AG04450 (cell line): ENCODE measurements at regions not wholly inside any gene's neighbourhood (a gene's known extent, or its start where the extent isn't known, plus 50 kb on each side); places are given as distances from the start of the nearest gene placed in this dataset.

Source experiments
- CTCF ChIA-PET: fragments of 300-600, 350-600 bp; formaldehyde crosslinking; extraction: SDS; loops from one replicate; lab custom pipeline; 2022; ENCODE audit warnings: antibody characterized with exemption, inconsistent platforms; lab: Charles Lee
- POLR2A ChIA-PET: fragments of 350-600 bp; formaldehyde crosslinking; extraction: SDS; loops from one replicate; lab custom pipeline; 2021; ENCODE audit warnings: antibody characterized with exemption, inconsistent platforms; lab: Yijun Ruan, JAX
- DNase-seq: peaks from one replicate; pipeline ENCODE4 v3.0.0-alpha.2; 2011; ENCODE audit warnings: low read depth, low spot score
- H3K27ac ChIP-seq: one replicate; pipeline ENCODE4 v1.5.1; 2012; ENCODE audit warnings: low read depth, low read length, control low read depth
- H3K27me3 ChIP-seq: one replicate; pipeline ENCODE4 v1.6.0; 2012; ENCODE audit warnings: low read length; ENCODE audit not compliant: control insufficient read depth, insufficient read depth
- H3K4me3 ChIP-seq: 2 replicates; pipeline ENCODE4 v1.5.1; 2011; ENCODE audit warnings: mild to moderate bottlenecking, low read depth, low read length, control low read depth
- H3K9me3 ChIP-seq: 2 replicates; pipeline ENCODE4 v1.5.1; 2012; ENCODE audit warnings: low read length; ENCODE audit not compliant: control insufficient read depth, insufficient read depth
- TF ChIP-seq, protein P1 (sequence below): IDR thresholded peaks from 2 replicates; pipeline ENCODE4 v1.5.1; 2011; ENCODE audit warnings: low read depth, low read length, control low read depth, inconsistent platforms

GRCh38 chr2:172287190-172287589 lies 140.2 kb upstream of the ITGA6 start:
- no peak overlapping the region for H3K4me3 ChIP-seq
- POLR2A ChIA-PET: no interaction called here
- TF ChIP-seq, protein P1, sequence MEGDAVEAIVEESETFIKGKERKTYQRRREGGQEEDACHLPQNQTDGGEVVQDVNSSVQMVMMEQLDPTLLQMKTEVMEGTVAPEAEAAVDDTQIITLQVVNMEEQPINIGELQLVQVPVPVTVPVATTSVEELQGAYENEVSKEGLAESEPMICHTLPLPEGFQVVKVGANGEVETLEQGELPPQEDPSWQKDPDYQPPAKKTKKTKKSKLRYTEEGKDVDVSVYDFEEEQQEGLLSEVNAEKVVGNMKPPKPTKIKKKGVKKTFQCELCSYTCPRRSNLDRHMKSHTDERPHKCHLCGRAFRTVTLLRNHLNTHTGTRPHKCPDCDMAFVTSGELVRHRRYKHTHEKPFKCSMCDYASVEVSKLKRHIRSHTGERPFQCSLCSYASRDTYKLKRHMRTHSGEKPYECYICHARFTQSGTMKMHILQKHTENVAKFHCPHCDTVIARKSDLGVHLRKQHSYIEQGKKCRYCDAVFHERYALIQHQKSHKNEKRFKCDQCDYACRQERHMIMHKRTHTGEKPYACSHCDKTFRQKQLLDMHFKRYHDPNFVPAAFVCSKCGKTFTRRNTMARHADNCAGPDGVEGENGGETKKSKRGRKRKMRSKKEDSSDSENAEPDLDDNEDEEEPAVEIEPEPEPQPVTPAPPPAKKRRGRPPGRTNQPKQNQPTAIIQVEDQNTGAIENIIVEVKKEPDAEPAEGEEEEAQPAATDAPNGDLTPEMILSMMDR: no peak
- no peak overlapping the region for H3K27ac ChIP-seq
- no peak for DNase-seq
- no peaks in the 10 kb centered on the region for H3K9me3 ChIP-seq
- no peaks in the 10 kb centered on the region for H3K27me3 ChIP-seq
- CTCF ChIA-PET: interaction anchor here (1.4 kb wide), 1 partner anchor 86 kb away, joined by 5 read pairs; no protein-coding TSS in a partner anchor

DNA sequence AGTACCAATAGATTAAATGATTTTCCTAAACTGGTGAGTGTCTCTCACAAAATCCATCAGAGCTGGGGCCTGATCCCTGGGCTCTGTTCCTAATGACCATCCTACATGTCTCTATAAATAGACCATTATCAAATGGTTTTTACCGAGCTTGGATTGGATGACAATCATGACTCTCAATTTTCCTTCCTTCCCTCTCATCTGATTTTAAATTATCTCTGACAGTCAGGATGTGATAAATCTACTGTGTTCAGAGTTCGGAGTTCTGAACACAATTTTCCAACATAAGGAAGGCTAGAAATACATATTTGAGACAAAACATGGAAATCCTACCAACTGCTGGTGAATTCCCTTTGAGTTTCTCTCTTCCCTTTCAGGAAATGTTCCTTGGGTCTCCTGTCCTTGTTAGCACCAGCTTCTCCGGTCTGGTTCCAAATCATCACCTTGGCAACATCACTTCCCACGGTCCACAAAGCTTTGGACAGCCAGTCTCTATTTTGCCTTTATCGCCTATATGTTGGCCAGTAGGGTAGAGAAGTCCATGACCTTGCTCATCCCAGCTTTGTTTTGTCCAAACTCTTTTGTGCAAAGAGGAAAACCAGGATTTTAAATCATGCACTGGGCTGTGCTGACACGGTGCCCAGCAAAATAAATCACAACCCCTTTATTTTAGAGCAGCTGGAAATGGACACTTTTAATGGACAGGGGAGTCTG lies 139.6 kb upstream of the ITGA6 start:
- Histone ChIP-seq H3K9me3 (no peaks in the 10 kb centered on the region), H3K4me3 (no peak overlapping the region), H3K27me3 (no peaks in the 10 kb centered on the region), H3K27ac (no peak overlapping the region)
- TF ChIP-seq, protein P1: no peak
- DNase-seq: no peak
- ChIA-PET POLR2A (no interaction called here), CTCF (interaction anchor here (0.5 to 1.4 kb wide), 2 partner anchors 9 to 87 kb away, joined by 3 to 5 read pairs; no protein-coding TSS in a partner anchor)

GRCh38 chr2:172288603-172289002 lies 138.8 kb upstream of the ITGA6 start:
- POLR2A ChIA-PET: no interaction called here
- H3K4me3 ChIP-seq: no peak overlapping the region
- TF ChIP-seq, protein P1: no peak
- DNase-seq: no peak
- no peaks in the 10 kb centered on the region for H3K9me3 ChIP-seq
- CTCF ChIA-PET: no interaction called here
- H3K27me3 ChIP-seq: no peaks in the 10 kb centered on the region
- H3K27ac ChIP-seq: no peak overlapping the region

DNA sequence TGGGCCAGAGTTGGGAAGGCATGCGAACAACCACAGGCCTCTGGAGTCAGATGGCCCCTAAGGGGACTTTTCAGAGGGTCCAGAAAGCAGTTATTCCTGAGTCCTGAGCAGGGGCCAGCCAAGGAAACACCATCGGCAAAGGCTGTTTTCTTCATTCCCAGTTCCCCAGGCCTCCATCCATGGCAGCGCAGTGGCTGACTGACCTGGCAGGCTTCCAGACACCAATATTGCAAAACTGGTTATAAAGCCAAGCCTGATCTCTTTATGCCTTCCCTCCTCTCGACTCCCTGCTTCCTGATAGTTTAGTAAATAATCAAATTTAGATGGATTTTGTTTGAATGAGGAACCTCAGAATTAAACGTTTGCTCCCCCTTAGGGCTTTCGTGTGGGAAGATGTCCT lies 133.4 kb upstream of the ITGA6 start:
- H3K27me3 ChIP-seq: no peaks in the 10 kb centered on the region
- no peaks in the 10 kb centered on the region for H3K9me3 ChIP-seq
- H3K27ac ChIP-seq: no peak overlapping the region
- DNase-seq: peak; percentile 32
- ChIA-PET CTCF (interaction anchor here (1.4 kb wide), 1 partner anchor 167 kb away, joined by 4 read pairs; no protein-coding TSS in a partner anchor), POLR2A (no interaction called here)
- H3K4me3 ChIP-seq: no peak overlapping the region
- TF ChIP-seq, protein P1: no peak

DNA sequence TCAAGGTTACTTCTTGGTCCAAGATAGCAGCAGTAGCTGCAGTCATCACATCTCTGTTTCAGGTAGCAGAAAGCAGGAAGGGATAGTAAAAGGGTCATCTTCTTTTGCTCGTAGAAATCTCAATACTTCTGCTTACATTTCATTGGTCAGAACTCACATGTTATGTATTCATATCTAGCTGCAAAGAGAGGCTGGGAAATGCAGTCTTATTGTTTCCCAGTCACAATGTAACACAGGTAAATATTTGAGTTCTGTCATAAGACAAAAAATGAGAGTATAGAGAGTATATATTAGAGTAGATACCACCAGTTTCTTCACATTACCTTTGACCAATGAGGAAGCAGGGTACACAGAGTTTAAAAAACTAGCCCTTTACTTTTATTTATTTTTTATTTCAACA lies 132.4 kb upstream of the ITGA6 start:
- POLR2A ChIA-PET: interaction anchor here (0.6 kb wide), 1 partner anchor 1135 kb away, joined by 4 read pairs; no protein-coding TSS in a partner anchor
- Histone ChIP-seq H3K4me3 (no peak overlapping the region), H3K27me3 (no peaks in the 10 kb centered on the region), H3K27ac (no peak overlapping the region), H3K9me3 (no peaks in the 10 kb centered on the region)
- CTCF ChIA-PET: interaction anchor here (1.1 to 1.4 kb wide), 2 partner anchors 167 to 168 kb away, joined by 4 to 6 read pairs; no protein-coding TSS in a partner anchor
- TF ChIP-seq, protein P1: no peak
- DNase-seq: no peak
